ENCODE measurements at regions not wholly inside any gene's neighbourhood (a gene's known extent, or its start where the extent isn't known, plus 50 kb on each side); places are given as distances from the start of the nearest gene placed in this dataset.

- no peaks in the 10 kb centered on the region for H3K9me2 ChIP-seq (ENCODE audit: insufficient read depth)
- H3K4me3 ChIP-seq (replicated peaks in 1 of 2; ENCODE audit: low read depth in 1 of 2, low read length in 2 of 2) = no peak overlapping the region
- DNase-seq (ENCODE audit: low read depth, low spot score) (no peak), ATAC-seq (no peak)
- BruUV-seq (replicated peaks) = no TSS peak
- H4K20me1 ChIP-seq (ENCODE audit: insufficient read depth) = no peaks in the 10 kb centered on the region
- no peak overlapping the region for H3K27ac ChIP-seq (ENCODE audit: low read depth, low read length)
- H3K36me3 ChIP-seq (ENCODE audit: control insufficient read depth in 1 of 2, insufficient read depth in 2 of 2, low read length in 2 of 2) = no peaks in the 10 kb centered on the region
- no peak overlapping the region for H3K4me2 ChIP-seq (ENCODE audit: low read length)
- no peaks in the 10 kb centered on the region for H3K27me3 ChIP-seq (ENCODE audit: insufficient read depth, low read length)
- RAD21 ChIA-PET (ENCODE audit: low non-redundant PET in 1 of 2, low total read pairs in 2 of 2, uncharacterized antibody in 2 of 2, unreplicated experiment in 2 of 2) = no interaction called here
- CTCF ChIA-PET = no interaction called here
- no peak overlapping the region for H3K9ac ChIP-seq (ENCODE audit: low read length)
- POLR2A ChIA-PET = no interaction called here
- no peaks in the 10 kb centered on the region for H3K4me1 ChIP-seq (ENCODE audit: control insufficient read depth in 1 of 2, insufficient read depth in 2 of 2, low read length in 2 of 2)
- no peak for TF ChIP-seq ELF1 (IDR thresholded peaks at IDR 0.05; ENCODE audit: borderline replicate concordance, low read depth)
- TF ChIP-seq CEBPB (IDR thresholded peaks at IDR 0.05; ENCODE audit: low read depth) = no peak
- no peak for TF ChIP-seq MAX (IDR thresholded peaks at IDR 0.05)
- no peak for TF ChIP-seq RAD21 (IDR thresholded peaks at IDR 0.05; ENCODE audit: low read depth)
- TF ChIP-seq SIN3A (IDR thresholded peaks at IDR 0.05; ENCODE audit: low read depth) = no peak
- TF ChIP-seq REST (IDR thresholded peaks at IDR 0.05; ENCODE audit: low read depth) = no peak
- no peak for TF ChIP-seq EZH2 (IDR thresholded peaks at IDR 0.05)
- TF ChIP-seq TCF7L2 (IDR thresholded peaks at IDR 0.05; ENCODE audit: borderline replicate concordance, extremely low read depth, insufficient read depth, insufficient read length) = no peak
- TF ChIP-seq ATF3 (IDR thresholded peaks at IDR 0.05) = no peak
- TF ChIP-seq FOSL1 (IDR thresholded peaks at IDR 0.05; ENCODE audit: low read depth) = no peak
- TF ChIP-seq JUND (IDR thresholded peaks at IDR 0.05) = no peak
- no peak for TF ChIP-seq SP1 (IDR thresholded peaks at IDR 0.05; ENCODE audit: low read depth)
- peaks cover 17 to 46% of the 10 kb centered on the region in 2 experiments; a peak in 2 of 4 replicates for H3K9me3 ChIP-seq (ENCODE audit: control insufficient read depth in 1 of 2, insufficient read depth in 1 of 2, low read depth in 1 of 2, low read length in 2 of 2)
- H2AFZ ChIP-seq (ENCODE audit: low read depth, low read length, poor library complexity, severe bottlenecking) = no peak overlapping the region
- intact Hi-C loops (cut with micrococcal nuclease) = no loop called here
- H3K79me2 ChIP-seq (ENCODE audit: insufficient read depth, low read length) = no peaks in the 10 kb centered on the region
Measured at GRCh38 chr15:26095710-26096330, 232.7 kb upstream of the ATP10A start.
